Mesenchymal stem cell (in vitro differentiated cells and primary cell): ENCODE measurements at regions not wholly inside any gene's neighbourhood (a gene's known extent, or its start where the extent isn't known, plus 50 kb on each side); places are given as distances from the start of the nearest gene placed in this dataset.

ENCODE experiments used
- DNase-seq: peaks from one replicate; pipeline ENCODE4 v3.0.0-alpha.2; 2013
- H2AFZ ChIP-seq: one replicate; pipeline ENCODE4 v1.6.1; 2013; ENCODE audit warnings: low read depth, mild to moderate bottlenecking, control low read depth, inconsistent platforms, low read length, moderate library complexity
- H2AK5ac ChIP-seq: 2 replicates; pipeline ENCODE4 v1.6.1; 2013; ENCODE audit warnings: low read length, moderate library complexity, mild to moderate bottlenecking, inconsistent platforms; ENCODE audit not compliant: severe bottlenecking
- H2BK120ac ChIP-seq: one replicate; pipeline ENCODE4 v1.6.1; 2013; ENCODE audit warnings: low read depth, mild to moderate bottlenecking, inconsistent platforms, low read length, moderate library complexity
- H2BK12ac ChIP-seq, 2 experiments: one replicate each; pipeline ENCODE4 v1.6.1; 2013; ENCODE audit warnings: inconsistent platforms in 2 of 2, low read length in 2 of 2, mild to moderate bottlenecking in 2 of 2, moderate library complexity in 2 of 2, control low read depth in 1 of 2
- H2BK15ac ChIP-seq: one replicate; pipeline ENCODE4 v1.6.1; 2013; ENCODE audit warnings: mild to moderate bottlenecking, low read depth, inconsistent platforms; ENCODE audit not compliant: poor library complexity, severe bottlenecking
- H2BK5ac ChIP-seq: 2 replicates; pipeline ENCODE4 v1.6.1; 2013; ENCODE audit warnings: low read depth, mild to moderate bottlenecking, low read length, control low read depth, inconsistent platforms; ENCODE audit not compliant: poor library complexity, severe bottlenecking
- H3K14ac ChIP-seq, 2 experiments: one replicate each; pipeline ENCODE4 v1.6.1; 2013; ENCODE audit warnings: inconsistent platforms in 2 of 2, low read length in 2 of 2, control low read depth in 1 of 2, mild to moderate bottlenecking in 1 of 2, moderate library complexity in 1 of 2
- H3K18ac ChIP-seq, 2 experiments: one replicate each; pipeline ENCODE4 v1.6.1; 2013; ENCODE audit warnings: inconsistent platforms in 2 of 2, low read length in 2 of 2, control low read depth in 1 of 2, low read depth in 1 of 2, mild to moderate bottlenecking in 1 of 2
- H3K23ac ChIP-seq, 2 experiments: one replicate each; pipeline ENCODE4 v1.6.1; 2013; ENCODE audit warnings: inconsistent platforms in 2 of 2, low read length in 2 of 2, mild to moderate bottlenecking in 2 of 2, moderate library complexity in 2 of 2, control low read depth in 1 of 2
- H3K27ac ChIP-seq: 2 replicates; pipeline ENCODE4 v1.5.1; 2013; ENCODE audit warnings: mild to moderate bottlenecking, moderate library complexity, low read length, control low read depth, inconsistent platforms; ENCODE audit not compliant: poor library complexity, severe bottlenecking
- H3K27me3 ChIP-seq, 2 experiments: 2 replicates each; pipeline versions ENCODE4 v1.6.1 to v1.7.0; 2013; ENCODE audit warnings: low read length in 2 of 2, mild to moderate bottlenecking in 2 of 2, moderate library complexity in 2 of 2, control low read depth in 1 of 2, inconsistent platforms in 1 of 2; ENCODE audit not compliant: control insufficient read depth in 1 of 2, insufficient read depth in 1 of 2
- H3K36me3 ChIP-seq, 2 experiments: 2 replicates each; pipeline versions ENCODE4 v1.6.1 to v1.7.0; 2013; ENCODE audit warnings: low read length in 2 of 2, control low read depth in 1 of 2, inconsistent platforms in 1 of 2, low read depth in 1 of 2, mild to moderate bottlenecking in 1 of 2; ENCODE audit not compliant: insufficient read depth in 2 of 2, control insufficient read depth in 1 of 2
- H3K4ac ChIP-seq, 2 experiments: one replicate each; pipeline ENCODE4 v1.6.1; 2013; ENCODE audit warnings: inconsistent platforms in 2 of 2, low read length in 2 of 2, mild to moderate bottlenecking in 2 of 2, moderate library complexity in 2 of 2, control low read depth in 1 of 2, low read depth in 1 of 2
- H3K4me1 ChIP-seq: 2 replicates; pipeline ENCODE4 v1.6.1; 2013; ENCODE audit warnings: low read depth, low read length, control low read depth; ENCODE audit not compliant: control insufficient read depth, insufficient read depth
- H3K4me2 ChIP-seq: 2 replicates; pipeline ENCODE4 v1.6.1; 2013; ENCODE audit warnings: low read length, mild to moderate bottlenecking, inconsistent platforms; ENCODE audit not compliant: poor library complexity, severe bottlenecking
- H3K4me3 ChIP-seq, 2 experiments: 2 replicates each; pipeline versions ENCODE4 v1.5.1 to v1.7.0; 2013; ENCODE audit warnings: low read length in 2 of 2, mild to moderate bottlenecking in 2 of 2, control low read depth in 1 of 2, low read depth in 1 of 2; ENCODE audit not compliant: insufficient read depth in 1 of 2
- H3K79me1 ChIP-seq: replicated peaks from 2 replicates; pipeline ENCODE4 v1.6.1; 2013; ENCODE audit warnings: mild to moderate bottlenecking, control low read depth, low read length, inconsistent platforms; ENCODE audit not compliant: poor library complexity, severe bottlenecking
- H3K9ac ChIP-seq: 2 replicates; pipeline ENCODE4 v1.7.0; 2013; ENCODE audit warnings: mild to moderate bottlenecking, low read length, moderate library complexity
- H3K9me3 ChIP-seq: 2 replicates; pipeline ENCODE4 v1.7.0; 2013; ENCODE audit warnings: mild to moderate bottlenecking, low read length; ENCODE audit not compliant: control insufficient read depth
- H4K8ac ChIP-seq: one replicate; pipeline ENCODE4 v1.6.1; 2013; ENCODE audit warnings: inconsistent platforms, mild to moderate bottlenecking, low read length, moderate library complexity
- H4K91ac ChIP-seq: one replicate; pipeline ENCODE4 v1.6.1; 2013; ENCODE audit warnings: mild to moderate bottlenecking, low read length, inconsistent platforms
- WGBS: methylation state at CpG from one replicate; pipeline ENCODE4 v1.1.7; 2013; ENCODE audit warnings: mixed read lengths; 5-methylcytosine and 5-hydroxymethylcytosine counted together

- Histone ChIP-seq H3K36me3 (no peaks in the 10 kb centered on the region), H3K23ac (no peak overlapping the region), H3K4me1 (no peaks in the 10 kb centered on the region), H3K18ac (no peak overlapping the region), H3K4me2 (no peak overlapping the region), H2AK5ac (no peak overlapping the region), H4K8ac (no peak overlapping the region), H3K4me3 (no peak overlapping the region), H3K9me3 (peaks cover 4% of the 10 kb centered on the region), H3K9ac (no peak overlapping the region), H3K79me1 (no peaks in the 10 kb centered on the region), H2BK120ac (no peak overlapping the region), H3K27ac (no peak overlapping the region), H2AFZ (no peak overlapping the region), H3K27me3 (peaks cover 0 to 4% of the 10 kb centered on the region in 2 experiments), H4K91ac (no peak overlapping the region), H3K4ac (no peak overlapping the region), H2BK15ac (no peak overlapping the region), H2BK5ac (no peak overlapping the region), H2BK12ac (no peak overlapping the region), H3K14ac (no peak overlapping the region)
- WGBS, result no CpG with 5 or more reads among the region's 1 CpG
- DNase-seq, result no peak
These were observed 283.3 kb upstream of the DKK2 start for GRCh38 chr4:107319386-107319785.

- Histone ChIP-seq H3K36me3 (no peaks in the 10 kb centered on the region), H3K18ac (no peak overlapping the region), H2BK12ac (no peak overlapping the region), H2AK5ac (no peak overlapping the region), H3K23ac (no peak overlapping the region), H3K14ac (no peak overlapping the region), H3K4me2 (no peak overlapping the region), H2BK15ac (no peak overlapping the region), H3K79me1 (no peaks in the 10 kb centered on the region), H3K27ac (no peak overlapping the region), H3K4me3 (no peak overlapping the region), H4K91ac (no peak overlapping the region), H2BK120ac (no peak overlapping the region), H2BK5ac (no peak overlapping the region), H3K27me3 (peaks cover 0 to 4% of the 10 kb centered on the region in 2 experiments), H4K8ac (no peak overlapping the region), H3K4me1 (no peaks in the 10 kb centered on the region), H3K9ac (no peak overlapping the region), H3K4ac (no peak overlapping the region), H2AFZ (no peak overlapping the region), H3K9me3 (no peaks in the 10 kb centered on the region)
- DNase-seq, result no peak
- 100% methylated on average over 1 of the region's 1 CpG for WGBS
These were observed 282.0 kb upstream of the DKK2 start for GRCh38 chr4:107318078-107318477.

GRCh38 chr4:107317611-107318010 lies 281.5 kb upstream of the DKK2 start:
- Histone ChIP-seq H4K91ac (no peak overlapping the region), H3K18ac (no peak overlapping the region), H3K27me3 (peaks cover 0 to 4% of the 10 kb centered on the region in 2 experiments), H3K79me1 (no peaks in the 10 kb centered on the region), H4K8ac (no peak overlapping the region), H3K9me3 (no peaks in the 10 kb centered on the region), H2BK5ac (no peak overlapping the region), H2BK15ac (no peak overlapping the region), H2BK12ac (no peak overlapping the region), H2AK5ac (no peak overlapping the region), H3K36me3 (no peaks in the 10 kb centered on the region), H3K4me3 (no peak overlapping the region), H3K4me1 (no peaks in the 10 kb centered on the region), H3K27ac (no peak overlapping the region), H2AFZ (no peak overlapping the region), H3K23ac (no peak overlapping the region), H3K4ac (no peak overlapping the region), H3K9ac (no peak overlapping the region), H3K14ac (no peak overlapping the region), H3K4me2 (no peak overlapping the region), H2BK120ac (no peak overlapping the region)
- no peak for DNase-seq

- no peak overlapping the region for H3K4me2 ChIP-seq
- no peak overlapping the region for H2AK5ac ChIP-seq
- H3K27me3 ChIP-seq, result no peaks in the 10 kb centered on the region
- H4K8ac ChIP-seq, result no peak overlapping the region
- H2BK12ac ChIP-seq, result no peak overlapping the region
- DNase-seq, result no peak
- H2BK15ac ChIP-seq, result no peak overlapping the region
- no peak overlapping the region for H3K23ac ChIP-seq
- H3K4ac ChIP-seq, result no peak overlapping the region
- H3K27ac ChIP-seq, result no peak overlapping the region
- no peaks in the 10 kb centered on the region for H3K9me3 ChIP-seq
- H3K14ac ChIP-seq, result no peak overlapping the region
- no peak overlapping the region for H2BK120ac ChIP-seq
- H4K91ac ChIP-seq, result no peak overlapping the region
- no peaks in the 10 kb centered on the region for H3K4me1 ChIP-seq
- H2BK5ac ChIP-seq, result no peak overlapping the region
- no peak overlapping the region for H3K18ac ChIP-seq
- H3K36me3 ChIP-seq, result no peaks in the 10 kb centered on the region
- no peak overlapping the region for H2AFZ ChIP-seq
- H3K9ac ChIP-seq, result no peak overlapping the region
- H3K4me3 ChIP-seq, result no peak overlapping the region
- H3K79me1 ChIP-seq, result no peaks in the 10 kb centered on the region
These were observed 279.5 kb upstream of the DKK2 start for GRCh38 chr4:107315584-107315983.
